Stimulated activated CD8-positive, alpha-beta memory T cell treated with anti-CD3 and anti-CD28 coated beads, Interleukin-4, amount 100 ng/mL, for 48 hours (primary cell): ENCODE measurements at regions not wholly inside any gene's neighbourhood (a gene's known extent, or its start where the extent isn't known, plus 50 kb on each side); places are given as distances from the start of the nearest gene placed in this dataset.
"Not testable (repeated sequence)": the region's sequence is repeated elsewhere in the genome, so short reads cannot be mapped to it uniquely, and the experiment has no call there.

Source experiments
- DNase-seq: peaks from one replicate; pipeline ENCODE4 v3.0.0-alpha.2; 2020

DNA sequence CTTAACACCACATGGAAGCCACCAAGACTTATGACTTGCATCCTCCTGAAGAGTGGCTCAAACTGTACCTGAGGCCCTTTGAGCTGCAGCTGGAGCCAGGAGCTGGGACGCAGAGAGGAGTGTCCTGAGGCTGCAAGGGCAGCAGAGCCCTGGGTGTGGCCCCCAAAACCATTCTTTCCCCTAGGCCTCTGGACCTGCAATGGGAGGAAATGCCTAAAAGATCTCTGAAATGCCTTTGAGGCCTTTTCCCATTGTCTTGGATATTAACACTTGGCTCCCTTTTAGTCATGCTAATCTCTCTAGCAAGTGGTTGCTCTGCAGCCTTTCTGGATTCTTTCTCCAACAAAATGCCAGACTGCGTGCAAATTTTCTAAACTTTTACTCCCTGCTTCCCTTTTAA lies 156.1 kb downstream of the SLC38A4 start:
- DNase-seq = no peak

DNA sequence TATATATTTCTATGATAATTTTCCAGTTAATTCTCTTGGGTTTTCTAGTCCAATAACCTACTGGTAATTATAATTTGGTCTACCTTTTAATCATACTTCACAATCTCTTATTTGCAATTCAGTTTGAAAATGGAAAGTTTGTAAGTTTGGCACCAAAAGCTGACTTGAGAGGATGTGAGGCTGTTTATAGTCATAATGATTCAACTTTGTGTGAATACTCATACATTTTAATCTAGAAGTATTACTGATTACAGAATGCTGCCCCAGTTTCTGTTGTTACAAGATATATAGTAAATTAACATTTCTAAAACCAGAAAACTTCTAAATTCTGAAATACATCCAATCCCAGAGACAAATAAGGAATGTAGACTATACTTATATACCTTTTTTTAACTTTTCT lies 158.2 kb downstream of the SLC38A4 start:
- DNase-seq = no peak

DNA sequence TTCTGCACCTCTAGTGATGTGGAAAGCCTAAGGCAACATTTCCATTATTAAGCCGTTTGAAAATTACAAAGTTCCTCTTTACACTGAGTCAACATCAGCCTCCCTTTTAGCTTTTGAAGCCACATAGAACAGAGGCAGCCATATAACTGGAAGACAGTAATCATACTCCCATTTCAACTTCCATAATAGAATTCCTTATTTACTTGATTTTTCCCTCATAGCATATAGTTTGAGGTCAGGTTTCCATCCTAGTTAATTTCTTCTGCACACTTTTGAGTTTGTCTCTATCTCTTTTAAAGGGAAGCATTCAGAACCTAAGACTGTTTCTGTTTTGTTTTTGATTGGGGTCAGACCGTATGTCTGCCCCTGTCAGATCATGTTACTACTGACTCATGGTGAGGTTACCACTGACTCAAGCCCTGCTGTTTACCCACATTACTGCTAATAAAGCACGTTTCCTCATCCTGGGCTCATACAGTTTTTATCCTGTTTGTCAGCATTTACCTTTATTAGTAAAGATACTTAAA lies 161.0 kb downstream of the SLC38A4 start:
- no peak for DNase-seq

DNA sequence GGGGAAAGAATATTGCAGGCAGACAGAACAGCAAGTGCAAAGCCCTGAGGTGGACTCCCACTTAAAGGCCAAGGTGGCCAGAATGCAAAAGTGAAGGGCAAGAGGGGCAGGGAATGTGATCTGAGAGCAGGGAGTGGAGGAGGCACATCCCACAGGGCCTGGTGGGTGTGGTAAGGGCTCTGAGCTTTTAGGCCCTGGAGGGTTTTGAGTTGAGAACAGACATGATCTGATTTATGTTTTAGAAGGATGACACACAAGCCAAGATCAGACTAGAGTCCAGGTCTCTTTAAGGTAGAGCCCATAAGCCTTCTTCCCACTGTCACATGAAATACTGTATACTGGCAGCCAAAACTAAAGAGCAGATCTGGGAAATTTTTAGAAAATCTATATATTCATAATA lies 162.5 kb downstream of the SLC38A4 start:
- no peak for DNase-seq

DNA sequence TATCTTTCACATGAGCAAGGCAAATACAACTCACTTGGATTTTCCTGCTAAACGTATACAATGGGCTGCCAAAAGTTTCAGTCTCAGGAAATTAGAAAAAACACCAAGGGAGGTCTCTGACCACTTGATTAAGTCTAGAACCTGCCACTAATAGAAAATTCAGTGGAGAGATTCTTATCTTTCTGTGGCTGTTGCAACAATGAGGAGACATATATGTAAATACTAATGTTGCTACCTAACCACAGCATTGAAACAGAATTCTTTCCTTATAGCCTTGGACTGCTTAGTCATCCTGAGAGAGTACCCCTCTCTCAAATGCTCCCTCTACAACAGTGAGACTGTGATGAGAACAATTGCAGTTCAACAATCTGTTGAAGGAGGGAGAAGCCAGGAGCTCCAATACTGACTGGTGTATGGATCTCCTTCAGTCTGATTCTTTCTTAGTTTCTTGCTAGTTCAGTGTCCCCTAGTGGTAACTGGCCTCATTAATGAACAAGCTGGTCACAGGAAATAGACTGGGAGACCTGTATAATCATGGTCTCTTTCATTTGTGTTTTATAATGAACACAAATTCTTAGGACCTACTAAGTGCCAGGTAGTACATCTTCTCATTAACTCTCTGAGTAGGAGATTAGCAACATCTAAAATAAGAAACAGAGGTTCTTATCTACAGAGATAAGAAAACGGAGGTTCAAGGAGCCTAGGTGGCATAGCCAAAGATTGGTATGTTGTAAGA lies 164.5 kb downstream of the SLC38A4 start:
- no peak for DNase-seq

DNA sequence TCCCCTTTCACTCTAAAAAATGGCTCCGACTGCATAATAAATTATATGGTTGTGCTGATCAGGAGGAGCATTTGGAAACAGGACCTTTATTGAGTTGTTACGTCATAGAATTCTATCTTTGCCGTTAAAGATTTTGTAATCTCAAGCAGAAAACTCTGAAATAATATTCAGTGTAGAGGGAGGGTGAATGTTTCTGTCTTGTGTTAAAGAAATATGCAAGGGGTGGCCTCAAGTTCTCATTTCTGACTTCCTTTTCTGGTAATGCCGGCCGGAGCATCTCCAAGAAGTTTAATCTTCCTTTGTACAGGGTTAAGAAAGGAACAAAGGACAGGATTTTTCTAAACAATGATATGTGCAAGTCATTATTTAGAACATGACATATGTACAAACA lies 165.1 kb downstream of the SLC38A4 start:
- no peak for DNase-seq

DNA sequence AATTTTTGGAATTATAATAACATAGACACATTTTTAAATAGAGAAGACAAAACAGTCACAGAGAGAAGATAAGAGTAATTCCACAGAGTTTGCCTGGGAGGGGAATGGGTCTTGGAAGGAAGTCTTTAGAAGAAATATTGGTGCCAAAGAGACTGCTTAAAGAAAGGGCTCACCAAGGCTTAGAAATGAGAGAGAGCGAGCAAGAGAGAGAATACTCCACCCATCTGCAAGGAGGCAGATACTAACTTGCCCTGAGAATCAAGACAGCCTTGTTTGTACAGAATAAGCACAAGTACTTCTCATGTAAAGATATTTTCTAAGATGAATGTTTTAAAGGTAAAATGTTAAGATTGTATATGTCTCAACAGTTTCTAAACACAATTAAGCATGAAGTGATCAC lies 165.5 kb downstream of the SLC38A4 start:
- no peak for DNase-seq

DNA sequence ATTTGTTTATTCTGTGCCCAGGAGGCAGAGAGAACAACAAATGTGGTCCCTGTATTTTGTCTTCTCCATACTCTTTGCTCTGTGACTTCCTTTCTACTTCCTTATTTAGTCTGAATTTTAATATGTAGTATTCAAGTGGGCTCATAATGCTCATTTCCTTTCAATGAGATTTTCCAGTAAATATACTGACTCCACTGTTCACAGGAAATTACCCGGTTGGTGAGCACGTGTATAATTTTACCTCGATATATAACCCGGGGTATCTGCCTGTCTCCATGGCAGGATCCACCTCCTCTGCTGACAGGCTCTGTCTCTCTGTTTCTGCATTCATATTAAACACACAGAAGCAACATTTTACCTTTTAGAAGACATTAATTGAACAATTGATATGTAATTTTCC lies 166.0 kb downstream of the SLC38A4 start:
- DNase-seq = no peak

DNA sequence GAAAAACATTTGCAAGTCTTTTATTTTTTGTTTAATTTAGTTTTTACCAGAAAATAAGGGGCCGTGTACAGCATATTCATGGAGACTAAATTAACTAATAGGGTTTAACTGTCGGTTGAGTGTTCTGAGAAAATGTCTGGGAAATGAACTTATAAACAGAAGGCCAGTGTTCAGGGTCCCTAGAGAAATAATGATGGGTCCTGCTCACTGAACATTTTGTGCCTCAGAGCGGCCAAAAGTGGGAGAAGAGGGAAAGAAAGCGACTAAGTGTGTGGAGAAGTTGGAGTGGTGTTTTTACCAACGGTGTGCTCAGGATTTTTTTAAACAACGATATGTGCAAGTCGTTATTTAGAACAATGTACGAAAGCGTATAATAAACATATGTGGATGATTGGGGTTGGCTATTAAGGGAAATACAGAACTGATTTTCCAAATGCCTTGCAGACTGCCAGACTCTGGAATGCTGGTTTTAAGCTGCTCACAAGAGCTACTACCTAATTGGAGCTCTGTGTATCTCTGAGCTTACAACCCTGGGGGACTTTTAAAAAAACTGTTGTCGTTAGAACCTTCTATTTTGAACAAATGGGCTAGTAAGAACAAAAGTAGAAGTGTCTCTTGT lies 166.7 kb downstream of the SLC38A4 start:
- DNase-seq = no peak

DNA sequence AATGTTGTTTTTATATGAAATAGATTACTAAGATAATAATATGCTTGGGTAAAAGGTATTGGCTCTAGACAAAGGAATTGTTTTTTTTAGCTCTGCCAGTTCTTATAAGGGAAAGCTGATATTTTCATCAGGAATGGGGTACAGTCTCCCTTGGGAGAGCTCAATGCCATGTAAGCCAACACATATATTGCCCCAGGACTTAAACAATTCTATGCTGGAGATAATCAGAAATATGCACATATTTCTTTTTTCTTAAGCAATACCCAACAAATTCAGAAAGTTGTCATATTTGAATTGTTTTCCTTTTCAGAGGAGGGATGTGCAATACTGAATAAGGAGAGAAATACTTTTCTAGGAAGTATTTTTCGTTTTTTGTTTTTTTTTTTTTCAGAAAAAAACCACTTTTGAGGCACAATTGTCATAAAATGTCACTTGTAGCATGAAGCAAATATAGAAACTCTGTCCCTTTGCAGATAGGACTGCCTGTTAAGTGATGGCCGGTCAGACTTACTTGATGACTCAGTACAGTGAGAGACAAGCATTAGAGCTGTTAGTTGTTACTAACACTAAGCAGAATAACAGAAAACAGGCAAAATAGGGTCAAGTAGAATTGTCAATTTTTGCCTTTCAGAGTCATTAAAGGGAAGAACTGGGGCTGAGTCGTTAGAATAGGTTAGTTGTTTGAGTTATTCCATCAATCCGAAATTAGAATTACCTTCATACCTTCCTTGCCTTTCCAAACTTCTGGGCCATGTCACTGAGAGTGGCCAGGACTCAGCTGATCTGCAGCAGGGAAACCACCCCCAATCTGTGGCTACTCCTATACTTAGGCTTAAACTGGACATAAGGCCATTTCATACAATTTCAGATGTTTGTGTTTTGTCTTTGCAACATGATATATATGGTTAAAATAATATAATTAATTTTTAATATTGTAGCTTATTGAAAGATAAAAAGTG lies 168.1 kb downstream of the SLC38A4 start:
- DNase-seq = no peak

DNA sequence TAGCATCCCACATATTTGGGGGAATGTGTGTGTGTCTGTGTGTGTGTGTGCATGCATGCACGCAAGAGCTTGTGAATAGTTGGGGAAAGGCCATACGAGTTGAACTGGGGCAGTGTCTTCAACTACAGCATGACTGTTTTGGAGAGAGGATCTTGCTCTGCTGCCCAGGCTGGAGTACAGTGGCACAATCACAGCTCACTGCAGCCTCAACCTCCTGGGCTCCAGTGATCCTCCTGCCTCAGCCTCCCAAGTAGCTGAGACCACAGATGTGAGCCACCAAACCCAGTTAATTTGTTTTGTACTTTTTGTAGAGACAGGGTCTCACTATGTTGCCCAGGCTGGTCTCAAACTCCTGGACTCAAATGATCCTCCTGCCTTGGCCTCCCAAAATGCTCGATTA lies 169.8 kb downstream of the SLC38A4 start:
- not testable (repeated sequence) for DNase-seq

DNA sequence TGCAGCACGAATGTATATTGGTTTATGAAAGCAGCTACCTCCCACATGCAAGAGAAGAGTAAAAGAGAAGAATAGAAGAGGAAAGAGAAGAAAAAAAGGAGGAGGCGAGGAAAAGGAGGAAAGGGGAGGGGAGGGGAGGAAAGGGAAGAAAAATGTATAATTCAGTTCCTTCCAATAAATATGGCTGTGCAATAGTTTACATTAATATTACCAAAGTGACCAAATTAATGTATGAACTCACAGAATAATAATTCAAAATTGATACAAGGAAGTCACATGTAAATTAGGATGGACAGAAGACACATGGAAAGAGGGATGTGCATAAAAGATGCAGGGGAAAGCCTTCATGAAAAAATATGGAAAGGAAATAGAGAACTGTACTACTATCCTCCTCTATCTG lies 172.5 kb downstream of the SLC38A4 start:
- no peak for DNase-seq

DNA sequence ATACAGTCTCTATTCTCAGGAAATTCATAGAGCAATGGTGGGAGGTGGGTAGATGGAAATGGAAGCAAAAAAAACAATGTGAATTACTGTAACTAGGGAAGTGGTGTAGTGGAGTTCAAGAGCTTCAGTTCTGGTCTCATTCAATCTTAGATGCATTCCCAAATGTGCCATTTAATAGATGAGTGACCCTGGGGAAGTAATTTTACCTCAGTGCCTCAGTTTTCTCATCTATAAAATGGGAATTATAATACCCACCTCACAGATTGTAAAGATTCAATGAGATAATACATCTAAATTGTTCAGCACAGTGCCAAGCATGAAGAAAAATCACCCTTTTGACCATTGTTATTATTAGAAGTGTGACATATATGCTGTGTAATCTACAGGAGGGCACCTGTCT lies 173.1 kb downstream of the SLC38A4 start:
- DNase-seq = no peak

DNA sequence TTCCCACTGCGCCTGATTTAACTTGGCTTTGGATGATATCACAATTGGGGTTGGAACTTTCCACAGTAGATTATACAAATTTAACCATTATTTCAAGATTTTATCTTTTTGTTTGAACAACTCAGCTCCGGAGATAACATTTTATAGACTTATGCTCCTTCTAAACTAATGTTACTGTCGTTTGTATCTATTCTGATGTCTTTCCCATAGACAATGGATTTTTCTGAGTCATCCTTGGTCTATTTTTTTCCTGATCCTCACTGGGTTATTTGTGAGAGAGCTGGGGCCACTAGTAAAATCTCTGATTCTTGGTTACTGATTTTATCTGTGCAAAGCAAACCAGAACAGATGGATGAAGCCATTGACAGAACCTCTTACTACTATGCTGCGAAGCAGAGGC lies 175.1 kb downstream of the SLC38A4 start:
- DNase-seq = no peak

DNA sequence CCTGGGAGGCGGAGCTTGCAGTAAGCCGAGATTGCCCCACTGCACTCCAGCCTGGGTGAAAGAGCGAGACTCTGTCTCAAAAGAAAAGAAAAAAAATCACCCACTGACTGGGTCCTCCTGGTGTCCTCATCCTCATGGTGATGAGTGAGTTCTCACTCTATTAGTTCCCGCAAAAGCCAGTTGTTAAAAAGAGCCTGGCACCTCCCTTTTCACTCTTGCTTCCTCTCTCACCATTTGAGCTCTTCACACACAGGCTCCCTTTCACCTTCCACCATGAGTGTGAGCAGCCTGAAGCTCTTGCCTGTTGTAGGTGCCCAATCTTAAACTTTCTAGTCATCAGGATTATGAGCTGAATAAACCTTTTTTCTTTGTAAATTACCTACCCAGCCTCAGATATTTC lies 176.4 kb downstream of the SLC38A4 start:
- no peak for DNase-seq

DNA sequence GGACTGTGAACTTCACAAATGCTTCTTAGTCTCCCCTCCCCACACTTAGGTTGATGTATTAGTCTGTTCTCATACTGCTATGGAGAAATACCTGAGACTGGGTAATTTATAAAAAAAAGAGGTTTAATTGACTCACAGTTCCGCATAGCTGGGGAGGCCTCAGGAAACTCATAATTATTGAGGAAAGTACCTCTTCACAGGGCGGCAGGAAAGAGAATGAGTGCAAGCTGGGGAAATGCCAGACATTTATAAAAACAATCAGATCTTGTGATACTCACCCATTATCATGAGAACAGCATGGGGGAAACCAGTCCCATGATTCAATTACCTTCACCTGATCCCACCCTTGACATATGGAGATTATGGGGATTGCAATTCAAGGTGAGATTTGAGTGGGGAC lies 178.8 kb downstream of the SLC38A4 start:
- no peak for DNase-seq

DNA sequence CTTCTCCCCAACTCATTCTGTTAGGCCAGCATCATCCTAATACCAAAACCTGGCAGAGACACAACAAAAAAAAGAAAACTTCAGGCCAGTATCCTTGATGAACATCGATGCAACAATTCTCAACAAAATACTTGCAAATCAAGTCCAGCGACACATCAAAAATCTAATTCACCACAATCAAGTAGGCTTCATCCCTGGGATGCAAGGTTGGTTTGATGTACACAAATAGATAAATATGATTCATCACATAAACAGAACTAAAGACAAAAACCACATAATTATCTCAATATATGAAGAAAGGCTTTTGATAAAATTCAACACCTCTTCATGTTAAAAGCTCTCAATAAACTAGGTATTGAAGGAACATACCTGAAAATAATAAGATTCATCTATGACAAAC lies 184.1 kb downstream of the SLC38A4 start:
- not testable (repeated sequence) for DNase-seq

DNA sequence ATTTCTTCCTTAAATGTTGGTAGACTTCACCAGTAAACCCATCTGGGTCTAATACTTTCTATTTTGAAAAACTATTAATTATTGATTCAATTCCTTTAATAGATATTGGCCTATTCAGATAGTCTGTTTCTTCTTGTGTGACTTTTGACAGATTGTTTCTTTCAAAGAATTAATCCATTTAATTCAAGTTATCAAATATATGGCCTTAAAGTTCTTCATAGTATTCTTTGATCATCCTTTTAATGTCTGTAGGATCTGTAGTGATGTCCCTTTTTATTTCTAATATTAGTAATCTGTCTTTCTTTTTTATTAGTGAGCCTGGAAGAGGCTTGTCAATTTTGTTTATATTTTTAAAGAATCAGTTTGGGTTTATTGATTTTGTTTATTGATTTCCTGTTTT lies 190.0 kb downstream of the SLC38A4 start:
- no peak for DNase-seq

DNA sequence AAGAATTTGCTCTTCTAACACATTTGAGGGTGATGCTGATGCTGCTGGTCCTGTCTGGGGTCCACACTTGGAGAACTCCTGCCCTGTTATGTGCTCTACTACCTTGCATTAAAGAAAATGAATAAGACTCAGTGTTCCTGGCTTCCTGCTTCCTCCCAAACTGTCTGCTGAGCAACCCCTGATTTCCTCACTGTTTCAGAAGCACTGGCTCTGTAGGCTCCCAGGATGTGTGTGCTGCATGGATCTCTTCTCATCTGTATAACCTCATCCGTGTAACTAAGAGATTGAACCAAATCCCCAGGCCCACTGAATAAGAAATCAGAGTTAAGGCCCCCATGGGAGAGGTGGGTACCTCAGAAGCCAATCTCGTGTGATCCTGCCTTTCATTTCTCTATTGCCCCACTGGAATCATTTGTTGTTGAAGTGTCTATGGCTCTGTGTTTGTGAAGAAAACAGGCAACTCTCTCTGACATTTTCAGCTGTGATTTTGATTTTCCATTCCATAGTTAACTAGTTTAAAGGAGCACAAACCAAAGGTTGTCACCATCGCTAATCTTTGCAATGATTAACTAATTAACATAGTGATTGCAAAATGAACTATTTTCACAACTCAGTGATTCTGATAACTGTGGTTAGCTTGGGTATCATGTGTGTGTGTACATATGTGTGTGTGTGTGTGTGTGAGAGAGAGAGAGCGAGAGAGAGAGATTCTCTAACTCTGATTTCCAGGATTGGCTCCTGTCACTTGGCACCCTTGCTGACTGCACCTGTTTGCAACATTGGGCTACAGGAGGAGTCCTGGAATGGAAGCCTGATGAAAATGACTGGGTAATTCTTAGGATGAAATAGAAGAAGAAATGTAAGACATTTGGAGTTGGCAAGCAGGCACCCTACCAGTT lies 196.2 kb downstream of the SLC38A4 start:
- no peak for DNase-seq

DNA sequence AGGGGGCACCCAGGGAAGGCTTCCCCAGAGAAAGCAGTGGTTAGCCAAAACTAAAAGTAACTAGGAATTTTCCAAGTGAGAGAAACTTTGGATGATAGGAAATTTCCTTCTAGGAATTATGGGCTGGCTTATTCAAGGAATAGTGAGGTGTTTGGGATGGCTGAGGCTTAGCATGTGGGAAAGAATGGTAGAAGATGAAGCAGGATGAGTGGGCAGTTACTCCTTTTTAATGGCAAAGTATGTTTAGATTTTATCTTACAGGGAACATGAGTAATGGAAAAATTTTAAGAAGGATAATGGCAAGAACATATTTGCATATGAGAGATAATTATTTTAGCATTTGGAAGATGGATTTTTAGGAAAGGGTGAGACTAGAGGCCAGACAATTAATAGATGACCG lies 197.6 kb downstream of the SLC38A4 start:
- no peak for DNase-seq

DNA sequence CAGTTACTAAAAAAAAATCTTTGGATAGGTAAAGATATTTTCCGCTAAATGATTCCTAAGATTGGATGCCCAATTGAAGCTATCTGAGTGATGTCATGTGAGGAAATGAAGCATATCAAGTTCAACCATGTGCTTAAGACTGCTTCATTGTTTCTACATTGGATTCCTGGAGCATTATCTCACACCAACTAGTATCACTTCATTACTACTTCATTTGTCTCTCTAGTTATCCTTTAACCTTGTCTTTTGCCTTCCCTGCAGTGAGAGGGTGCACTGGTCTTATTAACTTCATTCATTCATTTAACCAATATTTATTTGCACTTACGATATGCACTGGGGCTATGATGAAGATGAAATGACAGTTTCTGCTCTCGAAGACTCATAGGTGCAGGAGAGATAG lies 198.1 kb downstream of the SLC38A4 start:
- DNase-seq = no peak

DNA sequence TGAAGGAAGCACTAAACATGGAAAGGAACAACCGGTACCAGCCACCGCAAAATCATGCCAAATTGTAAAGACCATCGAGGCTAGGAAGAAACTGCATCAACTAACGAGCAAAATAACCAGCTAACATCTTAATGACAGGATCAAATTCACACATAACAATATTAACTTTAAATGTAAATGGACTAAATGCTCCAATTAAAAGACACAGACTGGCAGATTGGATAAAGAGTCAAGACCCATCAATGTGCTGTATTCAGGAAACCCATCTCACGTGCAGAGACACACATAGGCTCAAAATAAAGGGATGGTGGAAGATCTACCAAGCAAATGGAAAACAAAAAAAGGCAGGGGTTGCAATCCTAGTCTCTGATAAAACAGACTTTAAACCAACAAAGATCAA lies 206.3 kb downstream of the SLC38A4 start:
- DNase-seq = not testable (repeated sequence)
